Upper lobe of left lung (tissue), 6 donors: ENCODE measurements at regions not wholly inside any gene's neighbourhood (a gene's known extent, or its start where the extent isn't known, plus 50 kb on each side); places are given as distances from the start of the nearest gene placed in this dataset.
A peak's percentile ranks its signal among the peaks of the same experiment; 100 is the strongest.
"Not testable (repeated sequence)": the region's sequence is repeated elsewhere in the genome, so short reads cannot be mapped to it uniquely, and the experiment has no call there.

ENCODE experiments used
- ATAC-seq, 2 donors: fragments of 200-7000 bp; cut with Tn5 transposase; one replicate each; pipeline ENCODE4 v1.9.1; 2022; ENCODE audit warnings: mild to moderate bottlenecking in 2 of 2, moderate library complexity in 2 of 2; ENCODE audit not compliant: low FRiP score in 2 of 2
- DNase-seq, 2 donors: peaks; one replicate each; pipeline ENCODE4 v3.0.0-alpha.2; 2019 to 2020
- H3K27ac ChIP-seq, 4 donors: fragments of 200-600 bp; sonication (generic); one replicate each; pipeline ENCODE4 v1.5.1; 2016 to 2019
- H3K27me3 ChIP-seq, 4 donors: fragments of 200-600 bp; sonication (generic); one replicate each; pipeline ENCODE4 v1.5.1; 2017 to 2019
- H3K36me3 ChIP-seq, 4 donors: fragments of 200-600 bp; sonication (generic); one replicate each; pipeline ENCODE4 v1.5.1; 2016 to 2019
- H3K4me1 ChIP-seq, 4 donors: fragments of 200-600 bp; sonication (generic); one replicate each; pipeline ENCODE4 v1.5.1; 2018 to 2019
- H3K4me3 ChIP-seq, 4 donors: fragments of 200-600 bp; sonication (generic); one replicate each; pipeline ENCODE4 v1.5.1; 2017 to 2019; ENCODE audit warnings: mild to moderate bottlenecking in 2 of 4, moderate library complexity in 1 of 4
- H3K9me3 ChIP-seq, 4 donors: fragments of 200-600 bp; sonication (generic); one replicate each; pipeline ENCODE4 v1.5.1; 2018 to 2019
- CTCF ChIP-seq, 6 experiments: fragments of 450-650 bp in 4 of 6; fragments of 200-600 bp in 2 of 6; sonication (generic) in 2 of 6; IDR thresholded peaks; one replicate each; pipeline ENCODE4 v1.5.1; 2016 to 2019; ENCODE audit warnings: antibody characterized with exemption in 6 of 6
- EP300 ChIP-seq, 4 donors: sonication (generic); formaldehyde crosslinking; IDR thresholded peaks; one replicate each; pipeline ENCODE4 v1.5.1; 2017; ENCODE audit warnings: antibody characterized with exemption in 4 of 4, control low read depth in 2 of 4
- POLR2A ChIP-seq, 4 donors: fragments of 450-650 bp; IDR thresholded peaks; one replicate each; pipeline ENCODE4 v1.5.1; 2016 to 2017; ENCODE audit warnings: antibody characterized with exemption in 4 of 4, mild to moderate bottlenecking in 2 of 4
- POLR2AphosphoS5 ChIP-seq, 2 donors: sonication (generic); formaldehyde crosslinking; IDR thresholded peaks; one replicate each; pipeline ENCODE4 v1.5.1; 2017; ENCODE audit warnings: antibody characterized with exemption in 2 of 2
- WGBS, 2 donors: methylation state at CpG; one replicate each; pipeline ENCODE4 v1.1.5; 2017 to 2018; 5-methylcytosine and 5-hydroxymethylcytosine counted together
- donor health status: DM: no; HTN: no; CAD: no; lungs with moderate emphysema.
- donor health status: DM: no; HTN: yes; CAD: no; lungs with severe emphysema.

- H3K4me1 ChIP-seq, result peaks cover 4 to 23% (median 15%) of the 10 kb centered on the region in 4 donors
- H3K27ac ChIP-seq, result no peak overlapping the region
- H3K4me3 ChIP-seq, result no peak overlapping the region
- 57 to 70% methylated on average over 11 of the region's 11 CpGs for WGBS, 2 donors
- no peaks in the 10 kb centered on the region for H3K27me3 ChIP-seq
- H3K9me3 ChIP-seq, result no peaks in the 10 kb centered on the region
- no peaks in the 10 kb centered on the region for H3K36me3 ChIP-seq
- DNase-seq (no peak), ATAC-seq (no peak)
- TF ChIP-seq CTCF (IDR thresholded peaks at IDR 0.05) (no peak), POLR2AphosphoS5 (IDR thresholded peaks at IDR 0.05) (no peak)
These were observed 155.3 kb downstream of the RGS9 start for GRCh38 chr17:65292430-65292829.

- H3K27ac ChIP-seq, DNase-seq, ATAC-seq, H3K4me3 ChIP-seq, H3K9me3 ChIP-seq, H3K36me3 ChIP-seq, H3K27me3 ChIP-seq: not testable (repeated sequence)
- peaks cover 4 to 23% (median 15%) of the 10 kb centered on the region in 4 donors for H3K4me1 ChIP-seq
- WGBS, 2 donors, result 91 to 92% methylated on average over 7 of the region's 7 CpGs
These were observed 154.1 kb downstream of the RGS9 start for GRCh38 chr17:65291301-65291700.

- Histone ChIP-seq H3K27ac (no peak overlapping the region), H3K4me3 (no peak overlapping the region), H3K9me3 (no peaks in the 10 kb centered on the region), H3K4me1 (peaks cover 4 to 23% (median 15%) of the 10 kb centered on the region in 4 donors), H3K27me3 (no peaks in the 10 kb centered on the region), H3K36me3 (no peaks in the 10 kb centered on the region)
- peak in 1 of 2 donors; percentile 34 for TF ChIP-seq POLR2AphosphoS5 (IDR thresholded peaks at IDR 0.05)
- peak in 1 of 4 donors; percentile 11 for TF ChIP-seq EP300 (IDR thresholded peaks at IDR 0.05)
- TF ChIP-seq CTCF (IDR thresholded peaks at IDR 0.05), result no peak
- no peak for TF ChIP-seq POLR2A (IDR thresholded peaks at IDR 0.05)
- 47 to 63% methylated on average over 3 to 8 of the region's 8 CpGs for WGBS, 2 donors
- ATAC-seq (peak in 1 of 2 donors; percentile 35), DNase-seq (no peak)
These were observed 153.4 kb downstream of the RGS9 start for GRCh38 chr17:65290616-65291015.

GRCh38 chr17:65290056-65290455 lies 152.9 kb downstream of the RGS9 start:
- Histone ChIP-seq H3K27ac (no peak overlapping the region), H3K9me3 (no peaks in the 10 kb centered on the region), H3K4me3 (no peak overlapping the region), H3K27me3 (no peaks in the 10 kb centered on the region), H3K36me3 (no peaks in the 10 kb centered on the region), H3K4me1 (peaks cover 4 to 23% (median 15%) of the 10 kb centered on the region in 4 donors)
- DNase-seq (no peak), ATAC-seq (no peak)
- TF ChIP-seq EP300 (IDR thresholded peaks at IDR 0.05) (peak in 1 of 4 donors; percentile 10), POLR2AphosphoS5 (IDR thresholded peaks at IDR 0.05) (no peak)
- 69 to 74% methylated on average over 1 of the region's 1 CpG for WGBS, 2 donors

GRCh38 chr17:65287040-65287439 lies 149.9 kb downstream of the RGS9 start:
- Histone ChIP-seq H3K27ac (no peak overlapping the region), H3K9me3 (no peaks in the 10 kb centered on the region), H3K4me3 (no peak overlapping the region), H3K36me3 (no peaks in the 10 kb centered on the region), H3K27me3 (no peaks in the 10 kb centered on the region), H3K4me1 (peaks cover 0 to 11% (median 3%) of the 10 kb centered on the region in 4 donors)
- ATAC-seq, result no peak
- 21 to 41% methylated on average over 2 to 4 of the region's 4 CpGs for WGBS, 2 donors
- TF ChIP-seq POLR2A (IDR thresholded peaks at IDR 0.05) (no peak), POLR2AphosphoS5 (IDR thresholded peaks at IDR 0.05) (no peak), CTCF (IDR thresholded peaks at IDR 0.05) (no peak), EP300 (IDR thresholded peaks at IDR 0.05) (no peak)
- no peak for DNase-seq

- TF ChIP-seq POLR2A (IDR thresholded peaks at IDR 0.05) (no peak), POLR2AphosphoS5 (IDR thresholded peaks at IDR 0.05) (no peak), CTCF (IDR thresholded peaks at IDR 0.05) (no peak)
- Histone ChIP-seq H3K9me3 (no peaks in the 10 kb centered on the region), H3K27ac (no peak overlapping the region), H3K4me3 (no peak overlapping the region), H3K27me3 (no peaks in the 10 kb centered on the region), H3K36me3 (no peaks in the 10 kb centered on the region), H3K4me1 (peaks cover 0 to under 1% (median 0%) of the 10 kb centered on the region in 4 donors)
- WGBS, 2 donors, result 72 to 75% methylated on average over 7 of the region's 7 CpGs
- DNase-seq (no peak), ATAC-seq (no peak)
These were observed 146.5 kb downstream of the RGS9 start for GRCh38 chr17:65283704-65284103.
